T-cell (primary cell): ENCODE measurements at regions not wholly inside any gene's neighbourhood (a gene's known extent, or its start where the extent isn't known, plus 50 kb on each side); places are given as distances from the start of the nearest gene placed in this dataset.

Source experiments
- ATAC-seq, 4 experiments: fragments of 200-7000 bp in 3 of 4; fragments of 150-1000 bp in 1 of 4; cut with Tn5 transposase; replicated peaks in 1 of 4; 1 replicate in 3 of 4; 2 replicates in 1 of 4; pipeline ENCODE4 v1.10.0; 2021; ENCODE audit warnings: moderate library complexity in 3 of 4, mild to moderate bottlenecking in 2 of 4, moderate number of reproducible peaks in 1 of 4
- CTCF ChIA-PET, 2 donors: fragments of 300-600 bp; sonication (Branson Sonifier 250); formaldehyde crosslinking; loops; one replicate each; lab custom pipeline; 2022; ENCODE audit warnings: antibody characterized with exemption in 2 of 2; lab: Charles Lee
- POLR2A ChIA-PET, 2 donors: fragments of 300-600 bp; sonication (Branson Sonifier 250); formaldehyde crosslinking; loops; one replicate each; lab custom pipeline; 2022; ENCODE audit warnings: antibody characterized with exemption in 2 of 2; lab: Charles Lee
- DNase-seq, 35 experiments: peaks; one replicate each; pipeline versions ENCODE4 v3.0.0 to v3.0.0-alpha.2; 2013 to 2023
- H3K27ac ChIP-seq: one replicate; pipeline ENCODE4 v1.5.1; 2013; ENCODE audit warnings: low read length
- H3K27me3 ChIP-seq, 2 experiments: replicated peaks in 1 of 2; 1 replicate in 1 of 2; 2 replicates in 1 of 2; pipeline versions ENCODE4 v1.6.1 to v1.7.0; 2013; ENCODE audit warnings: low read length in 1 of 2, mixed read lengths in 1 of 2; ENCODE audit not compliant: control insufficient read depth in 2 of 2, insufficient read depth in 2 of 2; ENCODE audit errors: extremely low read depth in 1 of 2
- H3K36me3 ChIP-seq, 2 donors: 1 replicate in 1 of 2; 2 replicates in 1 of 2; pipeline versions ENCODE4 v1.6.1 to v1.7.0; 2013; ENCODE audit warnings: low read length in 1 of 2; ENCODE audit not compliant: control insufficient read depth in 2 of 2, insufficient read depth in 1 of 2; ENCODE audit errors: extremely low read depth in 1 of 2
- H3K4me1 ChIP-seq, 2 experiments: 1 replicate in 1 of 2; 2 replicates in 1 of 2; pipeline versions ENCODE4 v1.6.1 to v1.7.0; 2013; ENCODE audit warnings: low read length in 2 of 2, mixed read lengths in 1 of 2; ENCODE audit not compliant: insufficient read depth in 2 of 2, control insufficient read depth in 1 of 2; ENCODE audit errors: extremely low read depth in 1 of 2
- H3K4me3 ChIP-seq, 2 donors: 1 replicate in 1 of 2; 2 replicates in 1 of 2; pipeline versions ENCODE4 v1.5.1 to v1.7.0; 2013; ENCODE audit warnings: mild to moderate bottlenecking in 2 of 2, low read length in 1 of 2, moderate library complexity in 1 of 2; ENCODE audit not compliant: control insufficient read depth in 1 of 2; ENCODE audit errors: extremely low read depth in 1 of 2
- H3K9me3 ChIP-seq: 2 replicates; pipeline ENCODE4 v1.7.0; 2013
- H3K27ac Mint-ChIP-seq, 2 donors: one replicate each; pipeline ENCODE4 v1.8.0; 2020 to 2021; ENCODE audit warnings: mild to moderate bottlenecking in 2 of 2, mixed read lengths in 2 of 2
- H3K27me3 Mint-ChIP-seq, 2 donors: one replicate each; pipeline ENCODE4 v1.8.0; 2021 to 2022; ENCODE audit warnings: mixed read lengths in 2 of 2
- H3K36me3 Mint-ChIP-seq: one replicate; pipeline ENCODE4 v1.8.0; 2021; ENCODE audit warnings: mixed read lengths
- H3K4me1 Mint-ChIP-seq, 3 donors: one replicate each; pipeline ENCODE4 v1.8.0; 2020 to 2022; ENCODE audit warnings: mixed read lengths in 3 of 3, mild to moderate bottlenecking in 1 of 3
- H3K4me3 Mint-ChIP-seq, 3 donors: one replicate each; pipeline ENCODE4 v1.8.0; 2020 to 2022; ENCODE audit warnings: mild to moderate bottlenecking in 3 of 3, mixed read lengths in 3 of 3, moderate library complexity in 3 of 3
- H3K9me3 Mint-ChIP-seq, 3 donors: one replicate each; pipeline ENCODE4 v1.8.0; 2020 to 2022; ENCODE audit warnings: mixed read lengths in 3 of 3
- WGBS: methylation state at CpG from one replicate; pipeline ENCODE4 v1.1.5; 2013; ENCODE audit warnings: missing lambda C conversion rate; ENCODE audit not compliant: insufficient coverage; 5-methylcytosine and 5-hydroxymethylcytosine counted together

DNA sequence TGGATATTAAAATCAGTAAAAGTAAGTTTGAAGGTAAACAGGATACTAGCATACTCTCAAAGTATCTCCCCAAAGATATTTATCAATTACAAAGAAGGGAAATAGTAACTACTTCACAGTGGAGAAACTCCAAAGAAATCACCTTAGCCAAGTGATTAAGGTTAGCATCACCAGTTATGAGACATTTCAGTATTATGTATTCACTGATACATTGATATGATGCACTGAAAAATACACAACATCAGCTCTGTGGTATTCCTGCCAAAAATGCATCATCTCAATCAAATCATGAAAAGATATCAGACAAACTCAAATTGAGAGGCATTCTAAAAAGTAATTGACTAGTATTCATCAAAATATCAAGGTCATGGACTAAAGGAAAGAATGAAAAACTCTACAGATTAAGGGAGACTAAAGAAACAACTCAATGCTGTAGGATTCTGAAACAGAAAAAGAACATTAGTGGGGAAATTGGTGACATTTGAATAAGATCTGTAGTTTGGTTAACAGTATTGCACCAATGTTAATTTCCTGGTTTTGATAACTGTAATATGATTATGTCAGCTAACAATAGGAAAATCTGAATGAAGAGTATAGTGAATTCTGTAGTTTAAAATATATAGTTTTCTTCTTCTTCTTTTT lies 215.4 kb downstream of the UACA start:
- peaks cover 22 to 26% (median 23%) of the 10 kb centered on the region in 3 donors for H3K4me1 Mint-ChIP-seq
- DNase-seq = no peak
- H3K4me3 Mint-ChIP-seq = no peak overlapping the region
- peaks cover 0 to 3% of the 10 kb centered on the region in 2 experiments for H3K4me1 ChIP-seq
- H3K36me3 ChIP-seq = no peaks in the 10 kb centered on the region
- H3K27ac Mint-ChIP-seq = no peak overlapping the region
- no peak overlapping the region for H3K4me3 ChIP-seq
- ChIA-PET POLR2A (interaction anchor here in 1 of 2 donors (0.6 kb wide), 1 partner anchor 718 kb away, joined by 3 read pairs; no protein-coding TSS in a partner anchor), CTCF (no interaction called here)
- H3K27ac ChIP-seq = no peak overlapping the region
- ATAC-seq = no peak
- H3K27me3 Mint-ChIP-seq = no peaks in the 10 kb centered on the region
- H3K9me3 Mint-ChIP-seq = peaks cover 0 to 7% (median 0%) of the 10 kb centered on the region in 3 donors
- H3K36me3 Mint-ChIP-seq = no peaks in the 10 kb centered on the region
- no peaks in the 10 kb centered on the region for H3K27me3 ChIP-seq
- no peaks in the 10 kb centered on the region for H3K9me3 ChIP-seq

DNA sequence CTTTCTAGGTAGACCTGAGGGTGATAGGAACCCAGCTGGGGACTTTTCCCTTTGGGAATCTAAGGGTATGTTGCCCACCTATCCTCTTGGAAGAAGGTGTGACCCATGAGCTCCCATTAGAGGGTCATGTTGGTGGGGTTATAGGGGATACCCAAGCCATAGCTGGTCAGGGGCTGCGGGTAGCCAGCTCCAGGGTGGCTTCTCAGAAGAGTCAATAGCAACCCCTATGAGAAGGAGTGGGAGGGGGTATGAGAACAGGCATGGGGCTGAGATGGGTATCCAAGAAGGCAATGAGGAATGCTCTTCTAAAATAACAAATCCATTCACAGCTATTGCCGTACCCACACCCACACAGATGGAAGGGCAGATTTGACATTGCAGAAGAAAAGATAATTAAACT lies 217.8 kb downstream of the UACA start:
- Histone ChIP-seq H3K4me1 (peaks cover 0 to 3% of the 10 kb centered on the region in 2 experiments), H3K9me3 (no peaks in the 10 kb centered on the region), H3K4me3 (no peak overlapping the region), H3K36me3 (no peaks in the 10 kb centered on the region), H3K27ac (no peak overlapping the region), H3K27me3 (no peaks in the 10 kb centered on the region)
- Mint-ChIP-seq H3K9me3 (no peaks in the 10 kb centered on the region), H3K4me3 (no peak overlapping the region), H3K27ac (no peak overlapping the region), H3K4me1 (peaks cover 22 to 27% (median 26%) of the 10 kb centered on the region in 3 donors), H3K27me3 (no peaks in the 10 kb centered on the region), H3K36me3 (peaks cover 5% of the 10 kb centered on the region)
- DNase-seq = no peak
- WGBS = 100% methylated on average over 1 of the region's 2 CpGs
- ATAC-seq = no peak
- POLR2A ChIA-PET = no interaction called here
- CTCF ChIA-PET = no interaction called here

DNA sequence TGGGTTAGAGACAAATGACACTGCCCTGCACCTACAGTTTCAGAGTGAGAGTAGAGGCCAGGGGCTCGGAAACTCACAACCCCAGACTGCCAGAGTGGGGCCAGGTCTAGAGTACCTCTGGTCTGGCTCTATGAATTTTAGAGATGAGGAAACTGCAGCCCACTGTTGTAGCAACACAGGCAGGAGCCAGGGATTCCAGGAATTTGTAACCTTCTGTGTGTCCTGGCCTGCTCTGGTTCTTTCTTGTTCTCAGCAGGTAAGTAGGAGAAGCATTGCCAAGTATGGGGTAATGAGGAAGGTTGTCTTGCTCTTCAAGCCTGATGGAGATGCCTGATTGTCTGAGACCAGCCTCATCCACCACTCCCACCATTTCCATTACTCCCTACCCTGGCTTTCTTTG lies 221.8 kb downstream of the UACA start:
- Mint-ChIP-seq H3K27me3 (no peaks in the 10 kb centered on the region), H3K27ac (no peak overlapping the region), H3K4me3 (no peak overlapping the region), H3K36me3 (peaks cover 5% of the 10 kb centered on the region), H3K4me1 (peaks cover 23 to 44% (median 30%) of the 10 kb centered on the region in 3 donors), H3K9me3 (no peaks in the 10 kb centered on the region)
- H3K27me3 ChIP-seq = no peaks in the 10 kb centered on the region
- CTCF ChIA-PET = interaction anchor here in 1 of 2 donors (0.7 kb wide), 1 partner anchor 51 kb away, joined by 3 read pairs; no protein-coding TSS in a partner anchor
- no peak overlapping the region for H3K27ac ChIP-seq
- DNase-seq (no peak), ATAC-seq (no peak)
- no peak overlapping the region for H3K4me3 ChIP-seq
- POLR2A ChIA-PET = no interaction called here
- no peaks in the 10 kb centered on the region for H3K36me3 ChIP-seq
- H3K4me1 ChIP-seq = peaks cover 3 to 6% of the 10 kb centered on the region in 2 experiments
- no peaks in the 10 kb centered on the region for H3K9me3 ChIP-seq
- WGBS = 83% methylated on average over 1 of the region's 1 CpG

DNA sequence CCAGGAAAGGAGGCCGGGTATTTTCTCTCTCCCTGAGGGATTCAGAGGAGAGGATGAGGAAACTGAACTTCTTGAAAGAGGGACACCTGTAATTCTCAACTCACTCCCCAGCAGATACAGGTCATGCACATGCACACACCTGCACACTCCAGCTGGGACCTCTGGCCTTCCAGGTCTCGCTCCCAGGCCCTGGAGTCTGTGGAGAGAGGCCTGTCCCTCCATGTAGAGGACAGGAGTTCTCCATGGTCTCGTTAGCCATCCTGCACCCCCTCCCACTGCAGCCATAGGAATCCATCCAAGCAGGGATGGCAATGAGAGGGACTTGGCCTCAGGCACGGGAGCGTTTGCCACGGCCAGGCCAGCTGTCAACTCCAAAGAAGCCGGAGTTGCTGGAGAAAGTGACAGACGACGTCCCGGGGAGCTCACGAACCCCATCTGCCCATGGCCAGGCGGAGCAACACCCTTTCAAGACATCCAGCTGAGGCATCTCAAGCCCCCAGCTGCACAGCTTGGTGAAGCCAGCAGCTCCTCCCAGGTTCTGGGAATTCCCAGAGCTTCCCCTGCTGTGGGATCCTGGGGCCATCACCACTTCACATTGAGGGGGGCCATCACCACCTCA lies 223.3 kb downstream of the UACA start:
- ATAC-seq (no peak), DNase-seq (no peak)
- H3K36me3 ChIP-seq = no peaks in the 10 kb centered on the region
- H3K27me3 ChIP-seq = no peaks in the 10 kb centered on the region
- no peaks in the 10 kb centered on the region for H3K9me3 ChIP-seq
- Mint-ChIP-seq H3K27me3 (no peaks in the 10 kb centered on the region), H3K36me3 (peaks cover 5% of the 10 kb centered on the region), H3K9me3 (no peaks in the 10 kb centered on the region), H3K4me1 (peaks cover 28 to 46% (median 35%) of the 10 kb centered on the region in 3 donors), H3K27ac (no peak overlapping the region), H3K4me3 (no peak overlapping the region)
- no peak overlapping the region for H3K27ac ChIP-seq
- POLR2A ChIA-PET = no interaction called here
- CTCF ChIA-PET = no interaction called here
- H3K4me3 ChIP-seq = no peak overlapping the region
- 91% methylated on average over 9 of the region's 12 CpGs for WGBS
- H3K4me1 ChIP-seq = peaks cover 6 to 21% of the 10 kb centered on the region in 2 experiments

DNA sequence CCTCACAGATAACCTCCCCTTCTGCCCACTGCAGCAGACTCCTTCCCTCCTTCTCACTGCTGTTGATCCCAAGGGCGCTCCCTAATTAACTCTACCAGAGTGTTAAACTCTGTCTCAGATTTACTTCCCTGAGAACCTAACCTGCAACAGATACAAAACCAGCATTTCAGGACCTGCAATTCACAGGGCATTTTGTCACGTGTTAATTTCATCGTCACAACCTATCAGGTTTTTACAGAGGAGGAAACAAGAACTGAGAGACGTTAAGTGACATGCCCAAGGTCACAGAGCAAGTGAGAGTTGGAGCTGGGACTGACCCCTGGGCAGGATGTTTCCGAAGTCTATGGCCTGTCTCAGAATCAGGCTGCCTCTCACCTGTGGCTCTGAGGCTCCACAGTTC lies 223.9 kb downstream of the UACA start:
- no peaks in the 10 kb centered on the region for H3K27me3 ChIP-seq
- H3K27me3 Mint-ChIP-seq = no peaks in the 10 kb centered on the region
- H3K36me3 Mint-ChIP-seq = peaks cover 5% of the 10 kb centered on the region
- H3K27ac Mint-ChIP-seq = no peak overlapping the region
- no peak overlapping the region for H3K4me3 Mint-ChIP-seq
- no peaks in the 10 kb centered on the region for H3K36me3 ChIP-seq
- H3K4me1 Mint-ChIP-seq = peaks cover 34 to 52% (median 41%) of the 10 kb centered on the region in 3 donors
- H3K27ac ChIP-seq = no peak overlapping the region
- no peaks in the 10 kb centered on the region for H3K9me3 ChIP-seq
- ChIA-PET CTCF (no interaction called here), POLR2A (no interaction called here)
- no peak overlapping the region for H3K4me3 ChIP-seq
- 100% methylated on average over 3 of the region's 5 CpGs for WGBS
- H3K4me1 ChIP-seq = peaks cover 7 to 27% of the 10 kb centered on the region in 2 experiments
- no peaks in the 10 kb centered on the region for H3K9me3 Mint-ChIP-seq
- ATAC-seq (no peak), DNase-seq (no peak)

DNA sequence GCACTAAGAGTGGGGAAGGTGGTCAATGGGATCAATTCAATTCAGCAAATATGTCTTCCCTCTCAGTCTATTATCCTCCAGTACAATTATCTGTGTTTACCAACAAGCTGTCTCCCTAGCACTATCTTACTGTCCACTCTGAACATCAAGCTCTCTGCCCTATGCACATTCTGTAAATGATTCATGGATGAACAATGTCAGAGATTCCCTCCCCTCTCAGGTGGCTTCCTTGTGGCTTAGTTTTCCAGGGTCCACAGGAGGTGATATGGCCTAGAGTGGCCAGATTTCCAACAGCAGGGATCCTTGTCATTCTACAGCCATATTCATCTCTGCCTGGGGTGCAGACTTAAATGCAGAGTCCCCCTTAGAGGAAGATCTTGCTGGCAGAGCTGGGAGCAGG lies 225.1 kb downstream of the UACA start:
- peaks cover 44 to 63% (median 52%) of the 10 kb centered on the region in 3 donors for H3K4me1 Mint-ChIP-seq
- no peak overlapping the region for H3K27ac Mint-ChIP-seq
- no peak overlapping the region for H3K4me3 ChIP-seq
- H3K4me1 ChIP-seq = peaks cover 12 to 39% of the 10 kb centered on the region in 2 experiments
- H3K27me3 Mint-ChIP-seq = no peaks in the 10 kb centered on the region
- ATAC-seq (no peak), DNase-seq (no peak)
- no peaks in the 10 kb centered on the region for H3K36me3 ChIP-seq
- H3K27me3 ChIP-seq = no peaks in the 10 kb centered on the region
- H3K9me3 ChIP-seq = no peaks in the 10 kb centered on the region
- H3K27ac ChIP-seq = no peak overlapping the region
- peak overlapping the region in 1 of 3 donors; percentile 35 for H3K4me3 Mint-ChIP-seq
- CTCF ChIA-PET = no interaction called here
- H3K9me3 Mint-ChIP-seq = no peaks in the 10 kb centered on the region
- H3K36me3 Mint-ChIP-seq = peaks cover 5% of the 10 kb centered on the region
- POLR2A ChIA-PET = no interaction called here
